Osteocyte (in vitro differentiated cells): ENCODE measurements at regions not wholly inside any gene's neighbourhood (a gene's known extent, or its start where the extent isn't known, plus 50 kb on each side); places are given as distances from the start of the nearest gene placed in this dataset.

Experiments
- DNase-seq: peaks from one replicate; pipeline ENCODE4 v3.0.0; 2021; ENCODE audit warnings: mixed read lengths; ENCODE audit not compliant: unreplicated experiment; ENCODE audit errors: extremely low spot score
- H3K27ac Mint-ChIP-seq: one replicate; pipeline ENCODE4 v1.8.0; 2021; ENCODE audit warnings: mild to moderate bottlenecking, mixed read lengths; ENCODE audit not compliant: unreplicated experiment
- H3K27me3 Mint-ChIP-seq: one replicate; pipeline ENCODE4 v1.8.0; 2021; ENCODE audit warnings: mixed read lengths; ENCODE audit not compliant: unreplicated experiment
- H3K36me3 Mint-ChIP-seq: one replicate; pipeline ENCODE4 v1.8.0; 2021; ENCODE audit warnings: mixed read lengths; ENCODE audit not compliant: unreplicated experiment
- H3K4me1 Mint-ChIP-seq: one replicate; pipeline ENCODE4 v1.8.0; 2021; ENCODE audit warnings: mixed read lengths; ENCODE audit not compliant: unreplicated experiment
- H3K4me3 Mint-ChIP-seq: one replicate; pipeline ENCODE4 v1.8.0; 2021; ENCODE audit warnings: mild to moderate bottlenecking, moderate library complexity, mixed read lengths; ENCODE audit not compliant: unreplicated experiment
- H3K9me3 Mint-ChIP-seq: one replicate; pipeline ENCODE4 v1.8.0; 2021; ENCODE audit warnings: mixed read lengths; ENCODE audit not compliant: unreplicated experiment
- CTCF ChIP-seq: fragments of 200-600 bp; sonication (generic); IDR thresholded peaks from 2 replicates; pipeline ENCODE4 v1.5.0; 2021; ENCODE audit warnings: antibody characterized with exemption, mild to moderate bottlenecking, moderate library complexity

GRCh38 chr14:41154143-41154807 lies 452.4 kb upstream of the LRFN5 start:
- Mint-ChIP-seq H3K9me3 (peaks cover 3% of the 10 kb centered on the region), H3K4me1 (no peaks in the 10 kb centered on the region), H3K27ac (no peak overlapping the region), H3K27me3 (no peaks in the 10 kb centered on the region), H3K4me3 (no peak overlapping the region), H3K36me3 (peaks cover 3% of the 10 kb centered on the region)
- no peak for DNase-seq
- TF ChIP-seq CTCF: no peak

GRCh38 chr14:41146391-41146790 lies 460.3 kb upstream of the LRFN5 start:
- Mint-ChIP-seq H3K27me3 (no peaks in the 10 kb centered on the region), H3K27ac (no peak overlapping the region), H3K9me3 (peaks cover 4% of the 10 kb centered on the region), H3K36me3 (no peaks in the 10 kb centered on the region), H3K4me3 (no peak overlapping the region), H3K4me1 (no peaks in the 10 kb centered on the region)
- no peak for TF ChIP-seq CTCF
- DNase-seq: no peak

- Mint-ChIP-seq H3K4me1 (no peaks in the 10 kb centered on the region), H3K9me3 (peaks cover 4% of the 10 kb centered on the region), H3K27ac (no peak overlapping the region), H3K27me3 (no peaks in the 10 kb centered on the region), H3K36me3 (no peaks in the 10 kb centered on the region), H3K4me3 (no peak overlapping the region)
- no peak for TF ChIP-seq CTCF
- DNase-seq: no peak
These were observed 462.3 kb upstream of the LRFN5 start for GRCh38 chr14:41144370-41144769.

GRCh38 chr14:41137741-41138140 lies 468.9 kb upstream of the LRFN5 start:
- no peak overlapping the region for H3K4me3 Mint-ChIP-seq
- peaks cover 4% of the 10 kb centered on the region for H3K9me3 Mint-ChIP-seq
- no peak overlapping the region for H3K27ac Mint-ChIP-seq
- no peak for TF ChIP-seq CTCF
- H3K36me3 Mint-ChIP-seq: peaks cover 1% of the 10 kb centered on the region
- H3K27me3 Mint-ChIP-seq: no peaks in the 10 kb centered on the region
- no peaks in the 10 kb centered on the region for H3K4me1 Mint-ChIP-seq
- DNase-seq: no peak

- TF ChIP-seq CTCF: no peak
- DNase-seq: no peak
- H3K4me1 Mint-ChIP-seq: no peaks in the 10 kb centered on the region
- peaks cover 4% of the 10 kb centered on the region for H3K9me3 Mint-ChIP-seq
- H3K4me3 Mint-ChIP-seq: no peak overlapping the region
- no peak overlapping the region for H3K27ac Mint-ChIP-seq
- H3K27me3 Mint-ChIP-seq: no peaks in the 10 kb centered on the region
- peaks cover 1% of the 10 kb centered on the region for H3K36me3 Mint-ChIP-seq
These were observed 476.4 kb upstream of the LRFN5 start for GRCh38 chr14:41130274-41130673.
